Endodermal cell (in vitro differentiated cells): ENCODE measurements at regions not wholly inside any gene's neighbourhood (a gene's known extent, or its start where the extent isn't known, plus 50 kb on each side); places are given as distances from the start of the nearest gene placed in this dataset.

Experiments
- DNase-seq: peaks from one replicate; pipeline ENCODE4 v3.0.0-alpha.2; 2017
- H3K27ac ChIP-seq: 2 replicates; pipeline ENCODE4 v1.5.1; 2013; ENCODE audit warnings: mild to moderate bottlenecking, low read depth, low read length, moderate library complexity
- H3K27me3 ChIP-seq: 2 replicates; pipeline ENCODE4 v1.6.1; 2013; ENCODE audit warnings: mild to moderate bottlenecking, low read length, moderate library complexity; ENCODE audit not compliant: insufficient read depth, control insufficient read depth, poor library complexity, severe bottlenecking
- H3K36me3 ChIP-seq: 2 replicates; pipeline ENCODE4 v1.7.0; 2013; ENCODE audit warnings: mild to moderate bottlenecking, low read length, moderate library complexity; ENCODE audit not compliant: control insufficient read depth, insufficient read depth
- H3K4me1 ChIP-seq: one replicate; pipeline ENCODE4 v1.7.0; 2013; ENCODE audit warnings: low read length; ENCODE audit not compliant: control insufficient read depth, insufficient read depth
- H3K4me3 ChIP-seq: 2 replicates; pipeline ENCODE4 v1.5.1; 2013; ENCODE audit warnings: mild to moderate bottlenecking, low read length, moderate library complexity
- H3K9ac ChIP-seq: 2 replicates; pipeline ENCODE4 v1.6.1; 2013; ENCODE audit warnings: mild to moderate bottlenecking, low read length, moderate library complexity; ENCODE audit not compliant: poor library complexity, severe bottlenecking; ENCODE audit errors: extremely low read depth
- H3K9me3 ChIP-seq: 2 replicates; pipeline ENCODE4 v1.6.1; 2013; ENCODE audit warnings: mild to moderate bottlenecking, low read length, moderate library complexity; ENCODE audit not compliant: control insufficient read depth
- H3K27ac Mint-ChIP-seq: 2 replicates; pipeline ENCODE4 v1.8.0; 2020; ENCODE audit warnings: mixed read lengths
- H3K27me3 Mint-ChIP-seq: 2 replicates; pipeline ENCODE4 v1.8.0; 2021; ENCODE audit warnings: mild to moderate bottlenecking, mixed read lengths; ENCODE audit not compliant: insufficient read depth
- H3K36me3 Mint-ChIP-seq: 2 replicates; pipeline ENCODE4 v1.8.0; 2020; ENCODE audit warnings: low read depth, mixed read lengths
- H3K4me1 Mint-ChIP-seq: 2 replicates; pipeline ENCODE4 v1.8.0; 2020; ENCODE audit warnings: mixed read lengths
- H3K4me3 Mint-ChIP-seq: 2 replicates; pipeline ENCODE4 v1.8.0; 2020; ENCODE audit warnings: mild to moderate bottlenecking, moderate library complexity, mixed read lengths
- H3K9me3 Mint-ChIP-seq: 2 replicates; pipeline ENCODE4 v1.8.0; 2020; ENCODE audit warnings: mild to moderate bottlenecking, mixed read lengths
- CTCF ChIP-seq: fragments of 200-600 bp; sonication (generic); conservative IDR thresholded peaks from 2 replicates; pipeline ENCODE4 v1.5.0; 2021; ENCODE audit warnings: antibody characterized with exemption, mild to moderate bottlenecking
- WGBS, 2 experiments: methylation state at CpG; one replicate each; pipeline versions ENCODE4 v1.1.5 to v1.1.7; 2013; ENCODE audit warnings: missing lambda C conversion rate in 2 of 2, mixed read lengths in 1 of 2; ENCODE audit not compliant: insufficient coverage in 1 of 2, insufficient read length in 1 of 2; 5-methylcytosine and 5-hydroxymethylcytosine counted together

GRCh38 chr7:114295522-114295921, 119.1 kb upstream of the FOXP2 start:
- H3K9ac ChIP-seq = no peak overlapping the region
- Mint-ChIP-seq H3K27me3 (no peaks in the 10 kb centered on the region), H3K27ac (peak overlapping the region; percentile 45), H3K9me3 (peaks cover 8% of the 10 kb centered on the region), H3K4me1 (peaks cover 27% of the 10 kb centered on the region), H3K4me3 (no peak overlapping the region), H3K36me3 (peaks cover 11% of the 10 kb centered on the region)
- H3K27me3 ChIP-seq = no peaks in the 10 kb centered on the region
- no peak for DNase-seq
- peaks cover 5% of the 10 kb centered on the region for H3K36me3 ChIP-seq
- TF ChIP-seq CTCF = no peak
- 93 to 100% methylated on average over 1 of the region's 1 CpG for WGBS, 2 experiments
- H3K9me3 ChIP-seq = peaks cover 10% of the 10 kb centered on the region
- H3K4me3 ChIP-seq = no peak overlapping the region
- H3K4me1 ChIP-seq = peaks cover 5% of the 10 kb centered on the region
- H3K27ac ChIP-seq = no peak overlapping the region

GRCh38 chr7:114294036-114294435, 120.6 kb upstream of the FOXP2 start:
- H3K9me3 Mint-ChIP-seq = peaks cover 8% of the 10 kb centered on the region
- Histone ChIP-seq H3K27ac (no peak overlapping the region), H3K4me1 (peaks cover 5% of the 10 kb centered on the region), H3K27me3 (no peaks in the 10 kb centered on the region), H3K4me3 (peak overlapping the region; percentile 2), H3K9me3 (peaks cover 11% of the 10 kb centered on the region), H3K36me3 (peaks cover 5% of the 10 kb centered on the region), H3K9ac (no peak overlapping the region)
- no peak overlapping the region for H3K27ac Mint-ChIP-seq
- peaks cover 12% of the 10 kb centered on the region for H3K36me3 Mint-ChIP-seq
- 80 to 85% methylated on average over 1 to 3 of the region's 3 CpGs for WGBS, 2 experiments
- no peaks in the 10 kb centered on the region for H3K27me3 Mint-ChIP-seq
- peak overlapping the region; percentile 8 for H3K4me3 Mint-ChIP-seq
- no peak for TF ChIP-seq CTCF
- DNase-seq = no peak
- H3K4me1 Mint-ChIP-seq = peaks cover 27% of the 10 kb centered on the region

- Histone ChIP-seq H3K4me3 (peak overlapping the region; percentile 2), H3K9ac (no peak overlapping the region), H3K36me3 (peaks cover 5% of the 10 kb centered on the region), H3K27ac (no peak overlapping the region), H3K9me3 (peaks cover 11% of the 10 kb centered on the region), H3K27me3 (no peaks in the 10 kb centered on the region), H3K4me1 (peaks cover 5% of the 10 kb centered on the region)
- peaks cover 12% of the 10 kb centered on the region for H3K36me3 Mint-ChIP-seq
- peaks cover 8% of the 10 kb centered on the region for H3K9me3 Mint-ChIP-seq
- H3K27me3 Mint-ChIP-seq = no peaks in the 10 kb centered on the region
- H3K4me3 Mint-ChIP-seq = peak overlapping the region; percentile 8
- WGBS, 2 experiments = no CpG with 5 or more reads among the region's 1 CpG
- peak; percentile 71 for DNase-seq
- peaks cover 27% of the 10 kb centered on the region for H3K4me1 Mint-ChIP-seq
- peak overlapping the region; percentile 84 for H3K27ac Mint-ChIP-seq
- TF ChIP-seq CTCF = no peak
Measured at GRCh38 chr7:114293289-114294012, 121.2 kb upstream of the FOXP2 start.
